Activated CD8-positive, alpha-beta memory T cell treated with anti-CD3 and anti-CD28 coated beads for 24 hours (primary cell): ENCODE measurements at regions not wholly inside any gene's neighbourhood (a gene's known extent, or its start where the extent isn't known, plus 50 kb on each side); places are given as distances from the start of the nearest gene placed in this dataset.

Source experiments
- DNase-seq: peaks from one replicate; pipeline ENCODE4 v3.0.0-alpha.2; 2020

GRCh38 chr13:88908961-88909441 is 1237.8 kb downstream of the SLITRK5 start:
- no peak for DNase-seq

GRCh38 chr13:88919970-88920628 is 1248.9 kb downstream of the SLITRK5 start:
- no peak for DNase-seq

GRCh38 chr13:88925954-88926353 is 1254.8 kb downstream of the SLITRK5 start:
- DNase-seq = no peak

- no peak for DNase-seq
These were observed 1255.8 kb downstream of the SLITRK5 start for GRCh38 chr13:88926890-88927502.

GRCh38 chr13:88932950-88933349 is 1261.8 kb downstream of the SLITRK5 start:
- DNase-seq = no peak

- no peak for DNase-seq
These were observed 1266.2 kb downstream of the SLITRK5 start for GRCh38 chr13:88937384-88937783.

GRCh38 chr13:88945793-88946192 is 1274.6 kb downstream of the SLITRK5 start:
- DNase-seq = no peak

GRCh38 chr13:88948501-88948900 is 1277.3 kb downstream of the SLITRK5 start:
- DNase-seq = no peak

- DNase-seq = no peak
These were observed 1287.7 kb downstream of the SLITRK5 start for GRCh38 chr13:88958821-88959220.

- DNase-seq = no peak
These were observed 1305.3 kb downstream of the SLITRK5 start for GRCh38 chr13:88976466-88976865.

- no peak for DNase-seq
These were observed 1307.4 kb downstream of the SLITRK5 start for GRCh38 chr13:88978607-88979006.

GRCh38 chr13:88979465-88980175 is 1308.4 kb downstream of the SLITRK5 start:
- no peak for DNase-seq

GRCh38 chr13:89003656-89004055 is 1332.5 kb downstream of the SLITRK5 start:
- no peak for DNase-seq

- no peak for DNase-seq
These were observed 1340.4 kb downstream of the SLITRK5 start for GRCh38 chr13:89011615-89012014.

GRCh38 chr13:89027694-89028306 is 1356.6 kb downstream of the SLITRK5 start:
- no peak for DNase-seq

- DNase-seq = no peak
These were observed 1357.9 kb downstream of the SLITRK5 start for GRCh38 chr13:89029062-89029461.

GRCh38 chr13:89034015-89034414 is 1362.8 kb downstream of the SLITRK5 start:
- no peak for DNase-seq

GRCh38 chr13:89052699-89053098 is 1381.5 kb downstream of the SLITRK5 start:
- no peak for DNase-seq

- DNase-seq = no peak
These were observed 1382.2 kb downstream of the SLITRK5 start for GRCh38 chr13:89053418-89053817.

GRCh38 chr13:89057274-89057673 is 1386.1 kb downstream of the SLITRK5 start:
- DNase-seq = no peak

GRCh38 chr13:89057862-89058261 is 1386.7 kb downstream of the SLITRK5 start:
- no peak for DNase-seq

GRCh38 chr13:89061821-89062220 is 1390.7 kb downstream of the SLITRK5 start:
- DNase-seq = no peak

GRCh38 chr13:89066868-89067466 is 1395.8 kb downstream of the SLITRK5 start:
- DNase-seq = no peak
